ENCODE measurements at regions not wholly inside any gene's neighbourhood (a gene's known extent, or its start where the extent isn't known, plus 50 kb on each side); places are given as distances from the start of the nearest gene placed in this dataset.

- Histone ChIP-seq H3K4me3 (no peak overlapping the region), H3K4me1 (no peaks in the 10 kb centered on the region), H3K36me3 (no peaks in the 10 kb centered on the region), H3K9me3 (no peaks in the 10 kb centered on the region), H3K27ac (no peak overlapping the region), H3K27me3 (no peaks in the 10 kb centered on the region)
- ATAC-seq (peak in 1 of 8 donors; percentile 62), DNase-seq (no peak)
- intact Hi-C loops (cut with DNase I) = no loop called here
- WGBS, 2 donors = 64 to 65% methylated on average over 2 of the region's 2 CpGs
- no peak for TF ChIP-seq CTCF (IDR thresholded peaks at IDR 0.05)
Measured at GRCh38 chr6:54619102-54619501, 227.5 kb upstream of the FAM83B start.

DNA sequence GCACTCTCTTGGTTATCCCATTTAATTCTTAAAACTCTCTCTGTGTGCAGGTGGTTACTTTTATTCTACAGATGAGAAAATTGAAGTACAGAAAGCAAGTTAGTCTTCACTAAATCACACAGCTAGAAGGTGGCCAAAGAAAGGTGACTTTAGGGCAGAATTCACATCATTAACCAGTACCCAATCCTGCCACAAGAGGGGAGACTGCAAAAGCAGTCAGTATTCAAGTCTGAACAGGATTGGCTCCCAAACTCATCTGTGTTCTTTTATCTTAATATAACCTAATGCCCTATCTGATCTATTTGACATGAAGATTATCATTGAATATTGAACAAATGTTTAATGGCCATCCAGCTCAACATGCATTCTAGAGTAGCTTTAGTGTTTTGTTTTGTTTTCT, 225.3 kb upstream of the FAM83B start:
- ATAC-seq (no peak), DNase-seq (no peak)
- H3K36me3 ChIP-seq = no peaks in the 10 kb centered on the region
- no peaks in the 10 kb centered on the region for H3K27me3 ChIP-seq
- TF ChIP-seq CTCF (IDR thresholded peaks at IDR 0.05) = peak in 2 of 9 donors; percentile 19 to 36
- no peaks in the 10 kb centered on the region for H3K4me1 ChIP-seq
- intact Hi-C loops (cut with DNase I) = no loop called here
- H3K4me3 ChIP-seq = no peak overlapping the region
- H3K9me3 ChIP-seq = no peaks in the 10 kb centered on the region
- H3K27ac ChIP-seq = no peak overlapping the region

GRCh38 chr6:54624216-54624615, 222.4 kb upstream of the FAM83B start:
- Histone ChIP-seq H3K27ac (no peak overlapping the region), H3K4me1 (no peaks in the 10 kb centered on the region), H3K9me3 (no peaks in the 10 kb centered on the region), H3K4me3 (no peak overlapping the region), H3K27me3 (no peaks in the 10 kb centered on the region), H3K36me3 (no peaks in the 10 kb centered on the region)
- ATAC-seq = no peak
- no peak for TF ChIP-seq CTCF (IDR thresholded peaks at IDR 0.05)
- DNase-seq = no peak
- WGBS, 2 donors = 88 to 90% methylated on average over 1 of the region's 1 CpG
- intact Hi-C loops (cut with DNase I) = no loop called here

GRCh38 chr6:54624779-54625178, 221.8 kb upstream of the FAM83B start:
- Histone ChIP-seq H3K27ac (no peak overlapping the region), H3K4me3 (no peak overlapping the region), H3K9me3 (no peaks in the 10 kb centered on the region), H3K36me3 (no peaks in the 10 kb centered on the region), H3K4me1 (no peaks in the 10 kb centered on the region), H3K27me3 (no peaks in the 10 kb centered on the region)
- ATAC-seq = no peak
- TF ChIP-seq CTCF (IDR thresholded peaks at IDR 0.05) = no peak
- WGBS, 2 donors = 81 to 90% methylated on average over 5 of the region's 5 CpGs
- no peak for DNase-seq
- intact Hi-C loops (cut with DNase I) = no loop called here

DNA sequence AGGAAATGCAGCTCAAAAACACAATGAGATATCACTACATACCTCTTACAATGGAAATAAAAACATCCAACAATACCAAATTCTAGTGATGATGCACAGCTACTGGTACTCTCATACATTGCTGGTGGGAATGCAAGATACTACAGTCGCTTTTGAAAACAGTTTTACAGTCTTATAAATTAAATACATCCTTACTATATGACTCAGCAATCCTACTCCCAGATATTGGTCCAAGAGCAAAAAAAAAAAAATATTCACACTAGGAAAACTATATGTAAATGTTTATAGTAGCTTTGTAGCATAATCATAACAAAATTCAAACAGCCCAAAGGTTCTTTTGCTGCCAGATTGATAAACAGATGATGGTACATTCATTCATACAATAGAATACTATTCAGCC, 217.4 kb upstream of the FAM83B start:
- Histone ChIP-seq H3K4me3 (no peak overlapping the region), H3K27me3 (no peaks in the 10 kb centered on the region), H3K4me1 (no peaks in the 10 kb centered on the region), H3K27ac (no peak overlapping the region), H3K9me3 (no peaks in the 10 kb centered on the region), H3K36me3 (no peaks in the 10 kb centered on the region)
- 73 to 92% methylated on average over 1 of the region's 1 CpG for WGBS, 2 donors
- intact Hi-C loops (cut with DNase I) = no loop called here
- TF ChIP-seq CTCF (IDR thresholded peaks at IDR 0.05) = no peak
- DNase-seq = no peak
- no peak for ATAC-seq
